B cell (primary cell): ENCODE measurements at regions not wholly inside any gene's neighbourhood (a gene's known extent, or its start where the extent isn't known, plus 50 kb on each side); places are given as distances from the start of the nearest gene placed in this dataset.

Experiments
- ATAC-seq: fragments of 200-7000 bp; cut with Tn5 transposase; one replicate; pipeline ENCODE4 v1.10.0; 2021; ENCODE audit warnings: low read depth, mild to moderate bottlenecking, moderate number of reproducible peaks, moderate library complexity
- CTCF ChIA-PET: fragments of 350-600 bp; sonication (Branson Sonifier 250); formaldehyde crosslinking; loops from one replicate; lab custom pipeline; 2021; ENCODE audit warnings: antibody characterized with exemption, inconsistent platforms; lab: Charles Lee
- POLR2A ChIA-PET: fragments of 350-600 bp; sonication (Branson Sonifier 250); formaldehyde crosslinking; loops from one replicate; lab custom pipeline; 2021; ENCODE audit warnings: antibody characterized with exemption; lab: Charles Lee
- DNase-seq: peaks from one replicate; pipeline ENCODE4 v3.0.0; 2013
- H2AFZ ChIP-seq: 2 replicates; pipeline ENCODE4 v1.6.1; 2012; ENCODE audit warnings: mild to moderate bottlenecking, low read depth, low read length; ENCODE audit not compliant: insufficient read depth, poor library complexity, severe bottlenecking
- H3K27ac ChIP-seq, 2 donors: 1 replicate in 1 of 2; 2 replicates in 1 of 2; pipeline ENCODE4 v1.5.1; 2012 to 2013; ENCODE audit warnings: low read length in 2 of 2, mild to moderate bottlenecking in 2 of 2, moderate library complexity in 1 of 2
- H3K27me3 ChIP-seq, 4 experiments: fragments of 200-600 bp in 1 of 4; sonication (generic) in 1 of 4; replicated peaks in 1 of 4; 1 replicate in 2 of 4; 2 replicates in 2 of 4; pipeline versions ENCODE4 v1.6.1 to v1.7.0; 2013 to 2016; ENCODE audit warnings: low read length in 3 of 4, mild to moderate bottlenecking in 2 of 4, mixed read lengths in 1 of 4, moderate library complexity in 1 of 4; ENCODE audit not compliant: insufficient read depth in 4 of 4, control insufficient read depth in 3 of 4; ENCODE audit errors: control extremely low read depth in 1 of 4
- H3K36me3 ChIP-seq, 2 experiments: replicated peaks in 1 of 2; 1 replicate in 1 of 2; 2 replicates in 1 of 2; pipeline versions ENCODE4 v1.6.1 to v1.7.1; 2013; ENCODE audit warnings: low read length in 1 of 2; ENCODE audit not compliant: insufficient read depth in 2 of 2, control insufficient read depth in 1 of 2; ENCODE audit errors: control extremely low read depth in 1 of 2, extremely low read depth in 1 of 2
- H3K4me1 ChIP-seq, 2 donors: fragments of 200-600 bp in 1 of 2; sonication (generic) in 1 of 2; 1 replicate in 1 of 2; 2 replicates in 1 of 2; pipeline versions ENCODE4 v1.5.1 to v1.6.1; 2013 to 2017; ENCODE audit warnings: low read length in 2 of 2; ENCODE audit not compliant: control insufficient read depth in 2 of 2, insufficient read depth in 2 of 2
- H3K4me2 ChIP-seq: replicated peaks from 2 replicates; pipeline ENCODE3; 2012; ENCODE audit warnings: mild to moderate bottlenecking, low read depth, low read length; ENCODE audit not compliant: poor library complexity, severe bottlenecking
- H3K4me3 ChIP-seq, 5 experiments: fragments of 200-600 bp in 1 of 5; sonication (generic) in 1 of 5; 1 replicate in 3 of 5; 2 replicates in 2 of 5; pipeline versions ENCODE4 v1.5.1 to v1.7.0; 2011 to 2016; ENCODE audit warnings: low read length in 4 of 5, mild to moderate bottlenecking in 4 of 5, low read depth in 2 of 5, control low read depth in 1 of 5, moderate library complexity in 1 of 5; ENCODE audit not compliant: insufficient read depth in 1 of 5; ENCODE audit errors: control extremely low read depth in 1 of 5, extremely low read depth in 1 of 5
- H3K79me2 ChIP-seq: fragments of 200-600 bp; sonication (generic); one replicate; pipeline ENCODE4 v1.6.0; 2016; ENCODE audit warnings: low read length; ENCODE audit not compliant: control insufficient read depth, insufficient read depth
- H3K9ac ChIP-seq: fragments of 200-600 bp; sonication (generic); 2 replicates; pipeline ENCODE4 v1.6.1; 2017; ENCODE audit warnings: mild to moderate bottlenecking, low read length, moderate library complexity
- H3K9me3 ChIP-seq, 3 donors: one replicate each; pipeline versions ENCODE4 v1.6.1 to v1.7.1; 2013; ENCODE audit warnings: low read length in 2 of 3; ENCODE audit not compliant: control insufficient read depth in 2 of 3, insufficient read depth in 1 of 3; ENCODE audit errors: control extremely low read depth in 1 of 3
- H4K20me1 ChIP-seq: 2 replicates; pipeline ENCODE4 v1.6.0; 2012; ENCODE audit warnings: mild to moderate bottlenecking, low read length; ENCODE audit not compliant: insufficient read depth, control insufficient read depth, poor library complexity, severe bottlenecking
- H3K27ac Mint-ChIP-seq: one replicate; pipeline ENCODE4 v1.8.0; 2021; ENCODE audit warnings: mixed read lengths
- H3K27me3 Mint-ChIP-seq: one replicate; pipeline ENCODE4 v1.8.0; 2021; ENCODE audit warnings: mixed read lengths
- H3K4me1 Mint-ChIP-seq: one replicate; pipeline ENCODE4 v1.8.0; 2021; ENCODE audit warnings: mixed read lengths
- H3K4me3 Mint-ChIP-seq: one replicate; pipeline ENCODE4 v1.8.0; 2021; ENCODE audit warnings: mixed read lengths
- H3K9me3 Mint-ChIP-seq: one replicate; pipeline ENCODE4 v1.8.0; 2022; ENCODE audit warnings: mixed read lengths; ENCODE audit not compliant: insufficient read depth
- EZH2 ChIP-seq: IDR thresholded peaks from 2 replicates; pipeline ENCODE4 v1.6.1; 2012; ENCODE audit warnings: borderline replicate concordance, low read depth, mild to moderate bottlenecking, moderate library complexity, low read length; ENCODE audit not compliant: insufficient read depth, poor library complexity, severe bottlenecking
- WGBS: methylation state at CpG from one replicate; pipeline ENCODE4 v1.1.5; 2013; ENCODE audit warnings: missing lambda C conversion rate; ENCODE audit not compliant: insufficient coverage; 5-methylcytosine and 5-hydroxymethylcytosine counted together
- intact Hi-C: fragments of 100-400 bp; cut with micrococcal nuclease; formaldehyde crosslinking; loops from one replicate; pipeline ENCODE4 v1.10.0; 2022
- TF ChIP-seq, protein P1 (sequence below): fragments of 200-600 bp; IDR thresholded peaks from one replicate; pipeline ENCODE4 v1.8.0; 2022; ENCODE audit warnings: antibody characterized with exemption, mild to moderate bottlenecking

- ATAC-seq (no peak), DNase-seq (no peak)
- H3K79me2 ChIP-seq, result peaks cover 7% of the 10 kb centered on the region
- no peak overlapping the region for H3K27ac ChIP-seq
- Mint-ChIP-seq H3K27me3 (no peaks in the 10 kb centered on the region), H3K4me3 (no peak overlapping the region), H3K9me3 (no peaks in the 10 kb centered on the region), H3K4me1 (peaks cover 17% of the 10 kb centered on the region), H3K27ac (peak overlapping the region; percentile 27)
- no peak overlapping the region for H3K4me3 ChIP-seq
- no peak overlapping the region for H3K4me2 ChIP-seq
- no peaks in the 10 kb centered on the region for H4K20me1 ChIP-seq
- H3K36me3 ChIP-seq, result no peaks in the 10 kb centered on the region
- H2AFZ ChIP-seq, result no peak overlapping the region
- peaks cover 17 to 19% of the 10 kb centered on the region in 2 donors for H3K4me1 ChIP-seq
- intact Hi-C loops, result loop anchor here (2.0 to 10.0 kb wide), 4 partner anchors 35 to 697 kb away; no protein-coding TSS in a partner anchor
- H3K27me3 ChIP-seq, result no peaks in the 10 kb centered on the region
- ChIA-PET CTCF (interaction anchor here (1.0 to 6.0 kb wide), 21 partner anchors 11 to 1189 kb away, joined by 3 to 85 read pairs (median 25); partner anchors contain the start of gene BTG1), POLR2A (interaction anchor here (1.2 to 4.6 kb wide), 2 partner anchors 425 to 427 kb away, joined by 5 to 34 read pairs; partner anchors contain the start of gene BTG1)
- TF ChIP-seq EZH2, result no peak
- TF ChIP-seq, protein P1, sequence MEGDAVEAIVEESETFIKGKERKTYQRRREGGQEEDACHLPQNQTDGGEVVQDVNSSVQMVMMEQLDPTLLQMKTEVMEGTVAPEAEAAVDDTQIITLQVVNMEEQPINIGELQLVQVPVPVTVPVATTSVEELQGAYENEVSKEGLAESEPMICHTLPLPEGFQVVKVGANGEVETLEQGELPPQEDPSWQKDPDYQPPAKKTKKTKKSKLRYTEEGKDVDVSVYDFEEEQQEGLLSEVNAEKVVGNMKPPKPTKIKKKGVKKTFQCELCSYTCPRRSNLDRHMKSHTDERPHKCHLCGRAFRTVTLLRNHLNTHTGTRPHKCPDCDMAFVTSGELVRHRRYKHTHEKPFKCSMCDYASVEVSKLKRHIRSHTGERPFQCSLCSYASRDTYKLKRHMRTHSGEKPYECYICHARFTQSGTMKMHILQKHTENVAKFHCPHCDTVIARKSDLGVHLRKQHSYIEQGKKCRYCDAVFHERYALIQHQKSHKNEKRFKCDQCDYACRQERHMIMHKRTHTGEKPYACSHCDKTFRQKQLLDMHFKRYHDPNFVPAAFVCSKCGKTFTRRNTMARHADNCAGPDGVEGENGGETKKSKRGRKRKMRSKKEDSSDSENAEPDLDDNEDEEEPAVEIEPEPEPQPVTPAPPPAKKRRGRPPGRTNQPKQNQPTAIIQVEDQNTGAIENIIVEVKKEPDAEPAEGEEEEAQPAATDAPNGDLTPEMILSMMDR, result no peak
- WGBS, result 100% methylated on average over 2 of the region's 8 CpGs
- H3K9ac ChIP-seq, result no peak overlapping the region
- no peaks in the 10 kb centered on the region for H3K9me3 ChIP-seq
Measured at GRCh38 chr12:92571844-92572543, 130.8 kb upstream of the PLEKHG7 start.

DNA sequence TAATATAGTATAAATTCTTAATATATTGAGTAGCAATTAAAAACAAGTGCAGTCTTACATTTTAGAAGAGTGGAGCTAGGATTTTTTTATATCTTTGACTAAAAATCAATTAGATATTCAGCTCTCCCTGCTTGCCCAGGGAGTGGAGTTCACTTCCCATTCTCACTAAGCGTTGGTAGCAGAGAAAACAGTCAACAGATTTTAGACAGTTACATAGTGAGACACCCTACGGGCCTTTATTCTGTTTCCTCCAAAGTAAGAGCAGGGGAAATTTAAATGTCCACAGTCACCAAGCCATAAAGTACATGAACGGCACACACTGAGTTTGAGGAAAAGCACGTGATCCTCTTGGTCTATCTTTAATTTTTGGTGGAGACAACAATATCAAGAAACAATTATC is 131.6 kb upstream of the PLEKHG7 start:
- Histone ChIP-seq H3K79me2 (peaks cover 13% of the 10 kb centered on the region), H3K27me3 (no peaks in the 10 kb centered on the region), H3K9ac (no peak overlapping the region), H3K9me3 (no peaks in the 10 kb centered on the region), H3K27ac (no peak overlapping the region), H3K4me2 (no peak overlapping the region), H3K4me3 (no peak overlapping the region), H2AFZ (no peak overlapping the region), H4K20me1 (no peaks in the 10 kb centered on the region), H3K4me1 (peaks cover 17 to 22% of the 10 kb centered on the region in 2 donors), H3K36me3 (no peaks in the 10 kb centered on the region)
- no peaks in the 10 kb centered on the region for H3K9me3 Mint-ChIP-seq
- no CpG with 5 or more reads among the region's 4 CpGs for WGBS
- no peak overlapping the region for H3K27ac Mint-ChIP-seq
- POLR2A ChIA-PET, result interaction anchor here (0.6 to 4.6 kb wide), 3 partner anchors 424 to 1132 kb away, joined by 5 to 34 read pairs (median 6); partner anchors contain the start of gene BTG1
- no peak overlapping the region for H3K4me3 Mint-ChIP-seq
- CTCF ChIA-PET, result interaction anchor here (0.9 to 6.0 kb wide), 27 partner anchors 12 to 1188 kb away, joined by 3 to 85 read pairs (median 14); partner anchors contain the start of gene BTG1
- TF ChIP-seq, protein P1, result no peak
- TF ChIP-seq EZH2, result no peak
- DNase-seq (no peak), ATAC-seq (no peak)
- intact Hi-C loops, result loop anchor here (2.0 to 10.0 kb wide), 4 partner anchors 36 to 696 kb away; no protein-coding TSS in a partner anchor
- peaks cover 22% of the 10 kb centered on the region for H3K4me1 Mint-ChIP-seq
- no peaks in the 10 kb centered on the region for H3K27me3 Mint-ChIP-seq
